H9 (cell line): ENCODE measurements at regions not wholly inside any gene's neighbourhood (a gene's known extent, or its start where the extent isn't known, plus 50 kb on each side); places are given as distances from the start of the nearest gene placed in this dataset.

Experiments
- DNase-seq: peaks from one replicate; pipeline ENCODE4 v3.0.0-alpha.2; 2017
- H2AFZ ChIP-seq: one replicate; pipeline ENCODE4 v1.6.1; 2013; ENCODE audit warnings: mild to moderate bottlenecking, low read length, control low read depth, moderate library complexity
- H2AK5ac ChIP-seq: 2 replicates; pipeline ENCODE4 v1.6.1; 2013; ENCODE audit warnings: low read length, control low read depth, mixed read lengths; ENCODE audit not compliant: insufficient read length
- H2BK120ac ChIP-seq: one replicate; pipeline ENCODE4 v1.6.1; 2013; ENCODE audit warnings: low read depth, mild to moderate bottlenecking, low read length, control low read depth, inconsistent platforms; ENCODE audit not compliant: poor library complexity, severe bottlenecking
- H2BK12ac ChIP-seq: 2 replicates; pipeline ENCODE4 v1.6.1; 2013; ENCODE audit warnings: low read length, control low read depth, mixed read lengths, low read depth; ENCODE audit not compliant: insufficient read length
- H2BK15ac ChIP-seq: 2 replicates; pipeline ENCODE4 v1.6.1; 2013; ENCODE audit warnings: low read depth, low read length, control low read depth
- H2BK20ac ChIP-seq: one replicate; pipeline ENCODE4 v1.6.1; 2013; ENCODE audit warnings: low read depth, mild to moderate bottlenecking, low read length, control low read depth, inconsistent platforms; ENCODE audit not compliant: poor library complexity, severe bottlenecking
- H2BK5ac ChIP-seq: 2 replicates; pipeline ENCODE4 v1.6.1; 2013; ENCODE audit warnings: low read length, control low read depth, mixed read lengths; ENCODE audit not compliant: insufficient read length
- H3K14ac ChIP-seq: 2 replicates; pipeline ENCODE4 v1.6.1; 2013; ENCODE audit warnings: low read length, control low read depth; ENCODE audit not compliant: insufficient read depth
- H3K18ac ChIP-seq: 2 replicates; pipeline ENCODE4 v1.6.1; 2013; ENCODE audit warnings: low read depth, mild to moderate bottlenecking, mixed read lengths, low read length, control low read depth; ENCODE audit not compliant: insufficient read length
- H3K23ac ChIP-seq: 2 replicates; pipeline ENCODE4 v1.6.1; 2013; ENCODE audit warnings: low read length, control low read depth, mixed read lengths, low read depth; ENCODE audit not compliant: insufficient read length
- H3K23me2 ChIP-seq: 2 replicates; pipeline ENCODE4 v1.6.1; 2013; ENCODE audit warnings: low read depth, mild to moderate bottlenecking, mixed read lengths, low read length, control low read depth; ENCODE audit not compliant: insufficient read length, poor library complexity, severe bottlenecking
- H3K27ac ChIP-seq: 2 replicates; pipeline ENCODE4 v1.5.1; 2013; ENCODE audit warnings: low read length, control low read depth, mixed read lengths, low read depth; ENCODE audit not compliant: insufficient read length
- H3K27me3 ChIP-seq: 2 replicates; pipeline ENCODE4 v1.6.1; 2013; ENCODE audit warnings: low read length, control low read depth, inconsistent platforms; ENCODE audit not compliant: insufficient read depth
- H3K4ac ChIP-seq: 2 replicates; pipeline ENCODE4 v1.6.1; 2013; ENCODE audit warnings: low read depth, mild to moderate bottlenecking, control low read depth, inconsistent platforms, low read length, moderate library complexity
- H3K4me1 ChIP-seq: 2 replicates; pipeline ENCODE4 v1.6.1; 2013; ENCODE audit warnings: low read length, control low read depth, inconsistent platforms; ENCODE audit not compliant: insufficient read depth
- H3K4me2 ChIP-seq: 2 replicates; pipeline ENCODE4 v1.6.1; 2013; ENCODE audit warnings: low read length, control low read depth, mixed read lengths; ENCODE audit not compliant: insufficient read length, insufficient read depth
- H3K56ac ChIP-seq: 2 replicates; pipeline ENCODE4 v1.6.1; 2013; ENCODE audit warnings: low read depth, mild to moderate bottlenecking, mixed read lengths, low read length, control low read depth; ENCODE audit not compliant: insufficient read length
- H3K79me1 ChIP-seq: 2 replicates; pipeline ENCODE4 v1.6.1; 2013; ENCODE audit warnings: low read depth, mild to moderate bottlenecking, moderate library complexity, low read length, control low read depth, inconsistent platforms; ENCODE audit not compliant: insufficient read depth, poor library complexity, severe bottlenecking
- H3K79me2 ChIP-seq: 2 replicates; pipeline ENCODE4 v1.6.1; 2013; ENCODE audit warnings: low read length, control low read depth, inconsistent platforms; ENCODE audit not compliant: insufficient read depth
- H3K9ac ChIP-seq: 2 replicates; pipeline ENCODE4 v1.6.1; 2013; ENCODE audit warnings: low read length, control low read depth, mixed read lengths; ENCODE audit not compliant: insufficient read length; ENCODE audit errors: extremely low read depth
- H3K9me3 ChIP-seq: one replicate; pipeline ENCODE4 v1.6.1; 2013; ENCODE audit warnings: low read depth, low read length, inconsistent platforms; ENCODE audit not compliant: control insufficient read depth
- H3T11ph ChIP-seq: one replicate; pipeline ENCODE4 v1.6.1; 2013; ENCODE audit warnings: mild to moderate bottlenecking, low read length, control low read depth, inconsistent platforms
- H4K20me1 ChIP-seq: one replicate; pipeline ENCODE4 v1.6.1; 2013; ENCODE audit not compliant: control insufficient read depth, insufficient read length, insufficient read depth
- H4K5ac ChIP-seq: 2 replicates; pipeline ENCODE4 v1.6.1; 2013; ENCODE audit warnings: low read depth, mild to moderate bottlenecking, mixed read lengths, low read length, control low read depth; ENCODE audit not compliant: insufficient read length
- H4K8ac ChIP-seq: replicated peaks from 2 replicates; pipeline ENCODE4 v1.6.1; 2013; ENCODE audit warnings: low read length, control low read depth, mixed read lengths, low read depth; ENCODE audit not compliant: insufficient read length
- H4K91ac ChIP-seq: 2 replicates; pipeline ENCODE4 v1.6.1; 2013; ENCODE audit warnings: low read depth, mild to moderate bottlenecking, moderate library complexity, mixed read lengths, low read length, control low read depth; ENCODE audit not compliant: insufficient read length
- H3K27ac Mint-ChIP-seq, 3 experiments: 2 replicates in 2 of 3; 3 replicates in 1 of 3; pipeline ENCODE4 v1.8.0; 2020 to 2021; ENCODE audit warnings: mixed read lengths in 3 of 3, mild to moderate bottlenecking in 1 of 3, moderate library complexity in 1 of 3
- H3K27me3 Mint-ChIP-seq: 2 replicates; pipeline ENCODE4 v1.8.0; 2021; ENCODE audit warnings: low read depth, mild to moderate bottlenecking, moderate library complexity, mixed read lengths
- H3K36me3 Mint-ChIP-seq, 3 experiments: 2 replicates in 2 of 3; 3 replicates in 1 of 3; pipeline ENCODE4 v1.8.0; 2020 to 2021; ENCODE audit warnings: low read depth in 3 of 3, mixed read lengths in 3 of 3; ENCODE audit not compliant: insufficient read depth in 1 of 3
- H3K4me1 Mint-ChIP-seq, 2 experiments: 2 replicates each; pipeline ENCODE4 v1.8.0; 2020; ENCODE audit warnings: mixed read lengths in 2 of 2
- H3K4me3 Mint-ChIP-seq, 2 experiments: 2 replicates in 1 of 2; 3 replicates in 1 of 2; pipeline ENCODE4 v1.8.0; 2020 to 2021; ENCODE audit warnings: mild to moderate bottlenecking in 2 of 2, mixed read lengths in 2 of 2, moderate library complexity in 1 of 2
- H3K9me3 Mint-ChIP-seq, 2 experiments: 2 replicates in 1 of 2; 3 replicates in 1 of 2; pipeline ENCODE4 v1.8.0; 2020; ENCODE audit warnings: mild to moderate bottlenecking in 2 of 2, mixed read lengths in 2 of 2, moderate library complexity in 1 of 2
- CTCF ChIP-seq: fragments of 200-600 bp; sonication (generic); conservative IDR thresholded peaks from 3 replicates; pipeline ENCODE4 v1.8.0; 2021; ENCODE audit warnings: antibody characterized with exemption, mild to moderate bottlenecking
- WGBS: extraction: QIAGEN DNeasy Blood & Tissue Kit; methylation state at CpG from one replicate; pipeline ENCODE4 v1.1.7; 2013; ENCODE audit warnings: missing lambda C conversion rate, low lambda C conversion rate, mixed read lengths; ENCODE audit not compliant: insufficient read length; ENCODE audit errors: extremely low coverage; 5-methylcytosine and 5-hydroxymethylcytosine counted together

- no peak overlapping the region for H2BK120ac ChIP-seq
- no peak overlapping the region for H2BK12ac ChIP-seq
- no peaks in the 10 kb centered on the region for H3K27me3 ChIP-seq
- H2BK20ac ChIP-seq, result no peak overlapping the region
- Mint-ChIP-seq H3K27me3 (peaks cover 2% of the 10 kb centered on the region; the same call in 1 of the 2 replicates), H3K9me3 (peaks cover 71 to 85% of the 10 kb centered on the region in 2 experiments), H3K4me1 (no peaks in the 10 kb centered on the region), H3K27ac (no peak overlapping the region), H3K4me3 (no peak overlapping the region; a peak in 1 of 5 replicates), H3K36me3 (peaks cover 4 to 23% (median 9%) of the 10 kb centered on the region in 3 experiments; a peak in 5 of 7 replicates)
- H4K5ac ChIP-seq, result no peak overlapping the region
- no peak overlapping the region for H3K14ac ChIP-seq
- no peaks in the 10 kb centered on the region for H4K20me1 ChIP-seq
- no peak overlapping the region for H3K4me2 ChIP-seq
- H3K79me1 ChIP-seq, result no peaks in the 10 kb centered on the region
- H4K8ac ChIP-seq, result no peak overlapping the region
- no peak overlapping the region for H3K18ac ChIP-seq
- H3K4ac ChIP-seq, result no peak overlapping the region
- H2AFZ ChIP-seq, result no peak overlapping the region
- no peaks in the 10 kb centered on the region for H3K79me2 ChIP-seq
- H4K91ac ChIP-seq, result no peak overlapping the region
- H2BK5ac ChIP-seq, result no peak overlapping the region
- H3T11ph ChIP-seq, result no peak overlapping the region
- no CpG with 5 or more reads among the region's 20 CpGs for WGBS
- H3K9ac ChIP-seq, result no peak overlapping the region
- no peak overlapping the region for H2AK5ac ChIP-seq
- H3K23me2 ChIP-seq, result no peaks in the 10 kb centered on the region
- H3K23ac ChIP-seq, result no peak overlapping the region
- H3K4me1 ChIP-seq, result no peaks in the 10 kb centered on the region
- no peak overlapping the region for H2BK15ac ChIP-seq
- H3K9me3 ChIP-seq, result peaks cover 57% of the 10 kb centered on the region
- no peak for DNase-seq
- no peak overlapping the region for H3K56ac ChIP-seq
- no peak overlapping the region for H3K27ac ChIP-seq
- TF ChIP-seq CTCF, result no peak
Measured at GRCh38 chr14:105888784-105889665, 362.6 kb downstream of the TMEM121 start.
